ENCODE measurements at regions not wholly inside any gene's neighbourhood (a gene's known extent, or its start where the extent isn't known, plus 50 kb on each side); places are given as distances from the start of the nearest gene placed in this dataset.
A peak's percentile ranks its signal among the peaks of the same experiment; 100 is the strongest.

GRCh38 chr13:80217614-80218456 is 123.1 kb downstream of the SPRY2 start:
- Mint-ChIP-seq H3K9me3 (no peaks in the 10 kb centered on the region), H3K27me3 (ENCODE audit: insufficient read depth) (no peaks in the 10 kb centered on the region), H3K27ac (peak overlapping the region; percentile 22; the same call in 1 of the 2 replicates), H3K36me3 (ENCODE audit: low read depth) (peaks cover under 1% of the 10 kb centered on the region; the same call in 1 of the 2 replicates), H3K4me3 (peak overlapping the region; percentile 4; the same call in 1 of the 2 replicates), H3K4me1 (ENCODE audit: low read depth) (peaks cover 35% of the 10 kb centered on the region)
- no peak for DNase-seq
- no peak for TF ChIP-seq CTCF (IDR thresholded peaks at IDR 0.05)

GRCh38 chr13:80215368-80215767 is 125.6 kb downstream of the SPRY2 start:
- Mint-ChIP-seq H3K27ac (no peak overlapping the region), H3K36me3 (ENCODE audit: low read depth) (no peaks in the 10 kb centered on the region), H3K27me3 (ENCODE audit: insufficient read depth) (no peaks in the 10 kb centered on the region), H3K4me1 (ENCODE audit: low read depth) (peaks cover 35% of the 10 kb centered on the region), H3K4me3 (no peak overlapping the region), H3K9me3 (no peaks in the 10 kb centered on the region)
- TF ChIP-seq CTCF (IDR thresholded peaks at IDR 0.05), result no peak
- DNase-seq, result peak; percentile 28

GRCh38 chr13:80214521-80214991 is 126.4 kb downstream of the SPRY2 start:
- H3K27ac Mint-ChIP-seq, result no peak overlapping the region
- DNase-seq, result no peak
- H3K36me3 Mint-ChIP-seq (ENCODE audit: low read depth), result no peaks in the 10 kb centered on the region
- no peak overlapping the region for H3K4me3 Mint-ChIP-seq
- no peaks in the 10 kb centered on the region for H3K9me3 Mint-ChIP-seq
- TF ChIP-seq CTCF (IDR thresholded peaks at IDR 0.05), result no peak
- H3K27me3 Mint-ChIP-seq (ENCODE audit: insufficient read depth), result no peaks in the 10 kb centered on the region
- H3K4me1 Mint-ChIP-seq (ENCODE audit: low read depth), result peaks cover 35% of the 10 kb centered on the region

GRCh38 chr13:80214050-80214449 is 126.9 kb downstream of the SPRY2 start:
- no peaks in the 10 kb centered on the region for H3K9me3 Mint-ChIP-seq
- H3K4me1 Mint-ChIP-seq (ENCODE audit: low read depth), result peaks cover 35% of the 10 kb centered on the region
- H3K27ac Mint-ChIP-seq, result no peak overlapping the region
- DNase-seq, result no peak
- no peak overlapping the region for H3K4me3 Mint-ChIP-seq
- TF ChIP-seq CTCF (IDR thresholded peaks at IDR 0.05), result no peak
- H3K36me3 Mint-ChIP-seq (ENCODE audit: low read depth), result no peaks in the 10 kb centered on the region
- H3K27me3 Mint-ChIP-seq (ENCODE audit: insufficient read depth), result no peaks in the 10 kb centered on the region

GRCh38 chr13:80213201-80213600 is 127.7 kb downstream of the SPRY2 start:
- no peaks in the 10 kb centered on the region for H3K36me3 Mint-ChIP-seq (ENCODE audit: low read depth)
- no peak overlapping the region for H3K4me3 Mint-ChIP-seq
- no peak for DNase-seq
- H3K9me3 Mint-ChIP-seq, result no peaks in the 10 kb centered on the region
- peaks cover 33% of the 10 kb centered on the region for H3K4me1 Mint-ChIP-seq (ENCODE audit: low read depth)
- TF ChIP-seq CTCF (IDR thresholded peaks at IDR 0.05), result no peak
- H3K27ac Mint-ChIP-seq, result no peak overlapping the region
- no peaks in the 10 kb centered on the region for H3K27me3 Mint-ChIP-seq (ENCODE audit: insufficient read depth)

Measured in HFFc6 (cell line).